Small intestine (tissue), 7 donors: ENCODE measurements at regions not wholly inside any gene's neighbourhood (a gene's known extent, or its start where the extent isn't known, plus 50 kb on each side); places are given as distances from the start of the nearest gene placed in this dataset.

ENCODE experiments used
- DNase-seq, 2 donors: peaks; one replicate each; pipeline versions ENCODE4 v3.0.0 to v3.0.0-alpha.2; 2013
- FAIRE-seq: peaks from 2 replicates; lab custom pipeline; 2012; peaks lifted over from hg19 to GRCh38; lab: Jason Lieb, UNC
- H3K27ac ChIP-seq, 3 donors: one replicate each; pipeline ENCODE4 v1.5.1; 2013; ENCODE audit warnings: low read length in 2 of 3, mild to moderate bottlenecking in 2 of 3, control low read depth in 1 of 3, inconsistent platforms in 1 of 3, low read depth in 1 of 3, moderate library complexity in 1 of 3
- H3K27me3 ChIP-seq, 3 donors: one replicate each; pipeline ENCODE4 v1.6.1; 2013; ENCODE audit warnings: low read length in 3 of 3, inconsistent platforms in 1 of 3; ENCODE audit not compliant: control insufficient read depth in 3 of 3, insufficient read depth in 3 of 3
- H3K36me3 ChIP-seq, 3 donors: one replicate each; pipeline ENCODE4 v1.6.1; 2013; ENCODE audit warnings: low read length in 3 of 3, inconsistent platforms in 1 of 3, low read depth in 1 of 3, mild to moderate bottlenecking in 1 of 3, moderate library complexity in 1 of 3; ENCODE audit not compliant: control insufficient read depth in 3 of 3, insufficient read depth in 2 of 3
- H3K4me1 ChIP-seq, 3 donors: one replicate each; pipeline ENCODE4 v1.6.1; 2013; ENCODE audit warnings: low read length in 2 of 3, inconsistent platforms in 1 of 3, low read depth in 1 of 3, mild to moderate bottlenecking in 1 of 3, moderate library complexity in 1 of 3; ENCODE audit not compliant: control insufficient read depth in 3 of 3, insufficient read depth in 2 of 3
- H3K4me3 ChIP-seq, 3 donors: one replicate each; pipeline ENCODE4 v1.5.1; 2013; ENCODE audit warnings: low read length in 3 of 3, control low read depth in 1 of 3, inconsistent platforms in 1 of 3, low read depth in 1 of 3, mild to moderate bottlenecking in 1 of 3, moderate library complexity in 1 of 3
- H3K9me3 ChIP-seq, 2 donors: one replicate each; pipeline ENCODE4 v1.6.1; 2013; ENCODE audit warnings: low read depth in 1 of 2, low read length in 1 of 2; ENCODE audit not compliant: control insufficient read depth in 2 of 2, insufficient read depth in 1 of 2
- WGBS, 3 donors: extraction: QIAGEN DNeasy Blood & Tissue Kit; methylation state at CpG; one replicate each; pipeline ENCODE4 v1.1.7; 2013; 5-methylcytosine and 5-hydroxymethylcytosine counted together
- donor health status: healthy with polysubstance abuse.
- donor health status: control.
- donor health status: control.
- donor health status: Bipolar disorder and iron deficiency.
- donor health status: healthy.

- WGBS, 3 donors = 61 to 65% (median 64%) methylated on average over 5 of the region's 5 CpGs
- no peak for FAIRE-seq
- Histone ChIP-seq H3K4me1 (no peaks in the 10 kb centered on the region), H3K9me3 (peaks cover 0 to 3% of the 10 kb centered on the region in 2 donors), H3K27me3 (no peaks in the 10 kb centered on the region), H3K4me3 (no peak overlapping the region), H3K27ac (no peak overlapping the region), H3K36me3 (no peaks in the 10 kb centered on the region)
- DNase-seq = peak in 1 of 2 donors; percentile 18
These were observed 917.0 kb downstream of the MAT2B start for GRCh38 chr5:164422400-164422799.

- DNase-seq = no peak
- WGBS, 3 donors = 73 to 87% (median 73%) methylated on average over 4 of the region's 4 CpGs
- no peaks in the 10 kb centered on the region for H3K27me3 ChIP-seq
- no peak for FAIRE-seq
- no peaks in the 10 kb centered on the region for H3K36me3 ChIP-seq
- H3K27ac ChIP-seq = no peak overlapping the region
- no peak overlapping the region for H3K4me3 ChIP-seq
- H3K9me3 ChIP-seq = no peaks in the 10 kb centered on the region
- H3K4me1 ChIP-seq = no peaks in the 10 kb centered on the region
These were observed 926.4 kb downstream of the MAT2B start for GRCh38 chr5:164431634-164432304.

- no peak for DNase-seq
- no peak overlapping the region for H3K27ac ChIP-seq
- H3K4me3 ChIP-seq = no peak overlapping the region
- no peak for FAIRE-seq
- H3K9me3 ChIP-seq = no peaks in the 10 kb centered on the region
- H3K4me1 ChIP-seq = no peaks in the 10 kb centered on the region
- H3K27me3 ChIP-seq = no peaks in the 10 kb centered on the region
- WGBS, 3 donors = 82 to 93% (median 92%) methylated on average over 4 of the region's 4 CpGs
- no peaks in the 10 kb centered on the region for H3K36me3 ChIP-seq
These were observed 927.9 kb downstream of the MAT2B start for GRCh38 chr5:164433106-164433870.

GRCh38 chr5:164435576-164435975 is 930.2 kb downstream of the MAT2B start:
- FAIRE-seq = no peak
- Histone ChIP-seq H3K27ac (no peak overlapping the region), H3K27me3 (no peaks in the 10 kb centered on the region), H3K4me1 (no peaks in the 10 kb centered on the region), H3K4me3 (no peak overlapping the region), H3K36me3 (no peaks in the 10 kb centered on the region), H3K9me3 (no peaks in the 10 kb centered on the region)
- 67 to 79% (median 79%) methylated on average over 3 of the region's 3 CpGs for WGBS, 3 donors
- no peak for DNase-seq

GRCh38 chr5:164439799-164440198 is 934.4 kb downstream of the MAT2B start:
- no peak for DNase-seq
- WGBS, 3 donors = 33 to 67% (median 50%) methylated on average over 1 of the region's 1 CpG
- H3K9me3 ChIP-seq = no peaks in the 10 kb centered on the region
- no peak overlapping the region for H3K27ac ChIP-seq
- no peaks in the 10 kb centered on the region for H3K4me1 ChIP-seq
- no peak for FAIRE-seq
- H3K4me3 ChIP-seq = no peak overlapping the region
- no peaks in the 10 kb centered on the region for H3K36me3 ChIP-seq
- no peaks in the 10 kb centered on the region for H3K27me3 ChIP-seq

- FAIRE-seq = no peak
- DNase-seq = no peak
- Histone ChIP-seq H3K27ac (no peak overlapping the region), H3K27me3 (no peaks in the 10 kb centered on the region), H3K4me3 (no peak overlapping the region), H3K36me3 (no peaks in the 10 kb centered on the region), H3K9me3 (no peaks in the 10 kb centered on the region), H3K4me1 (no peaks in the 10 kb centered on the region)
- WGBS, 3 donors = 78 to 92% (median 79%) methylated on average over 1 of the region's 1 CpG
These were observed 944.0 kb downstream of the MAT2B start for GRCh38 chr5:164449460-164449859.

- no peaks in the 10 kb centered on the region for H3K36me3 ChIP-seq
- no peaks in the 10 kb centered on the region for H3K9me3 ChIP-seq
- H3K4me3 ChIP-seq = no peak overlapping the region
- H3K4me1 ChIP-seq = no peaks in the 10 kb centered on the region
- H3K27me3 ChIP-seq = no peaks in the 10 kb centered on the region
- no peak overlapping the region for H3K27ac ChIP-seq
- no peak for FAIRE-seq
- DNase-seq = no peak
These were observed 960.6 kb downstream of the MAT2B start for GRCh38 chr5:164466033-164466432.

- Histone ChIP-seq H3K4me3 (no peak overlapping the region), H3K9me3 (no peaks in the 10 kb centered on the region), H3K36me3 (no peaks in the 10 kb centered on the region), H3K27me3 (no peaks in the 10 kb centered on the region), H3K27ac (no peak overlapping the region), H3K4me1 (no peaks in the 10 kb centered on the region)
- WGBS, 3 donors = 62 to 81% (median 77%) methylated on average over 1 of the region's 1 CpG
- FAIRE-seq (no peak), DNase-seq (no peak)
These were observed 964.9 kb downstream of the MAT2B start for GRCh38 chr5:164470312-164470711.
